Colon (tissue), 2 donors: ENCODE measurements at regions not wholly inside any gene's neighbourhood (a gene's known extent, or its start where the extent isn't known, plus 50 kb on each side); places are given as distances from the start of the nearest gene placed in this dataset.
A peak's percentile ranks its signal among the peaks of the same experiment; 100 is the strongest.
"Not testable (repeated sequence)": the region's sequence is repeated elsewhere in the genome, so short reads cannot be mapped to it uniquely, and the experiment has no call there.

Experiments used
- FAIRE-seq: peaks from 2 replicates; lab custom pipeline; 2012; peaks lifted over from hg19 to GRCh38; lab: Jason Lieb, UNC
- donor health status: control.
- donor health status: control.

DNA sequence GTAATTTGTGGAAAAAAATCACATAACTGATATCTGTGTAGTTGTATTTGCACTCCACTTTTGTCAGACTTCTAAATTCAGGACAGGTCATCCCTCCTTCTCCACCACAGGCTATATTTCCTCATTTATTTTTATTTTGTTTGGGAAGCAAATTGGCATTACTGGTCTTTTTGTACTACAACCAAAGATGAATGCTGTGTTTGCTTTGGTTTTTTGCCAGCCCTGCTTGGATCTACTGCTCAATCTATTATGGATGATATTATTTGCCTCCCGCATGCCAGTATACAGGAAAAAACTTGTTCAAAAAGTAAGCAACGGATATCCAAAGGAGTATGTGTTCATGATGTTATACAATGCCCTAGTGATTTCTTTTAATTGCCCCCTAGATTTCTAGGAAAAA lies 948.8 kb downstream of the TRHDE start:
- FAIRE-seq = no peak

DNA sequence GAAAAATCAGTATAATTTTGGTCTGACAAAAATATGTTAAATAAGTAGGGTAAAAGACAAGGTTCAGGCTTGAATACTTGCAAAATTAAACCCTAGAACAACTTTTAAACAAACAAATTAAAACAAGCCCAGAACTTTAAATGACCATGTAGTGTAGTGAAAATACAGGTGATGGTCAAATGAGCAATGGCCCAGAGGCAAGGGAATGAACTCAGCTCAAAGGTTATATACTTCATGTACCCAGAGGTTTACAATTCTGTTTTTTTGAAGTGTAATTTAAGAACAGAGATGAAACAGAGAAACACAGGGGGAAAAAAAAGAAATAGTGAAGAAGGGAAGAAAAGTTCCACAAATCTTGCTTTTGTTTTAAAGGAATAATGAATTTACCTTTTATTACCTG lies 949.2 kb downstream of the TRHDE start:
- no peak for FAIRE-seq

DNA sequence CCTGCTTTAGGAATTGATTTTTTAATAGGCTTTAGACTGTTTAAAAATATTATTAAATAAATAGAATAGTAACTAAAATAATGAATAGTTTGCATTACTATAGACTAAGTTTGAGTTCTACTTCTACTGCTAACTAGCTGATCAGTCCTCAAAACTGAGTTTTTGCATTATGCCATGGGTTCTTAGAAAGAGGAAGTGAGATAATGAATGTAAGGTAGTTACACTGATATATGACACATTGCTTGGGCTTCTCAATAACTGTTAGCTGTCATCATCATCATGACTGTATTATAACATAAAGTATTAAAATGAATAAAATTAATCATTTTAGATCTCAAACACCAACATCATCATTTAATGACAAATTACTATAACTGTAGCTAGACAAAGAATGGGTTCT lies 949.7 kb downstream of the TRHDE start:
- FAIRE-seq = no peak

DNA sequence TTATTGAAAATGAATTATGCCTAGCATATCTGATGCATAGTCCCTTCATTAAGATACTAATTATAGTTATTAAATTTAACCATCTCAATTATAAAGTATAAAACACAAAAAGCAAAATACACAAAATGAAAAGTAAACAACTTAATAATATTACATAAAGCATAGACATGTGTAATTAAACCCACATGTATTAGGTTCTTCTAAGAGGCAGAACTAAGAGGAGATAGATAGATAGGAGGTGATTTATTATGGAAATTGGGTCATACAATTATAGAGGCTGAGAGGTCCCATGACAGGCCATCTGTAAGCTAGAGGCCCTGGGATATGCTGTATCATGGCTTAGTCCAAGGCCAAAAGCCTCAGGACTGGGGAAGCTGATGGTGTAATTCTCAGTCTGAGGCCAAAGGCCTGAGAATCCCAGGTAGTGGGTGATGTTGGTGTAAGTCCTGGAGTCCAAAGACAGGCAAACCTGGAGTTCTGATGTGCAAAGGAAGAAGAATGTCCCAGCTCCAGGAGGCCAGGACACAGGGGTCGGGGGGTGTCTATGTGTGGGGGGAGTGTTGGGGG lies 953.3 kb downstream of the TRHDE start:
- no peak for FAIRE-seq

DNA sequence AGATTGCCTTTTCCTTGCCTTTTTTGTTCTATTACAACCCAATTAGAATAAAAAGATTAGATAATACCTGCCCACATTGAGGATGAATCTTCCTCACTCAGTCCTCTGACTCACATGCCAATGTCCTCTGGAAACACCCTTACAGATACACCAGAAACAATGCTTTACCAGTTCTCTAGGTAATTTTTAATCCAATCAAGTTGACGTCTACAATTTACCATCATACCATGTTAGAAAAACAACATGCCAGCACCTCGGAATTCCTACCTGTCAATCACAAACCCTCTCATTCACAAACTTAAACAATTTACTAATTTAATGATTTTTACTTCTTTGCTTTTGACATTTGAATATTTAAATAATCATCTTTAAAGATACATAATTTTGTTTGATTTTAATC lies 953.8 kb downstream of the TRHDE start:
- FAIRE-seq = peak; percentile 36

DNA sequence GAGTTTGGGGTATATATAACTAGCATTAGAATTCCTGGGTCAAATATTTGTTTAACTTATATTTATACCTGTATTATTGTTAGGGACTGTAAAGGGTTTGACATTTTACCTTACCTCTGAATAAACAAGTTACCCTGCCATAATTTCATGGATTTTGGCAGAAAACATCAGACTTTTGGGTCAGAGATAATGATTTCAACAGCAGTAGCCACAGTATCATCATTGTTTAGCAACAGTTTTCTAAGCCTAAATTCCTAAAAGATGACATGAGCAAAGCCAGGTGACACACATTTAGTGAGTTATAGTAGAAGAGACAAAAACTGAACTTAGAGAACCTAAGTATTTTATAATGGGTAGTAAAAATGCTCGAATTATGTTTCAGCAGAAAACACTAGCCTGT lies 954.4 kb downstream of the TRHDE start:
- FAIRE-seq = no peak

DNA sequence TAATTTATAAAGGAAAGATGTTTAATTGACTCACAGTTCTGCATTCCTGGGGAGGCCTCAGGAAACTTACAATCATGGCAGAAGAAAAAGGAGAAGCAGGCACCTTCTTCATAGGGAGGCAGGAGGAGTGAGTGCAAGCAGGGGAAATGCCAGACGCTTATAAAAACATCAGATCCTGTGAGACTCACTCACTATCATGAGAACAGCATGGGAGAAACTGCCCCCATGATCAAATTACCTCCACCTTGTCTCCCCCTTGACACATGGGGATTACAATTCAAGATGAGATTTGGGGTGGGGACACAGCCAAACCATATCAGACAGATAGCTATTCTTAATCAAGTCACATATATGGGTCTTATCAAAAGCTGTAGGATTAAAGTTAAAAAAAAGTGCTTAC lies 956.7 kb downstream of the TRHDE start:
- not testable (repeated sequence) for FAIRE-seq

DNA sequence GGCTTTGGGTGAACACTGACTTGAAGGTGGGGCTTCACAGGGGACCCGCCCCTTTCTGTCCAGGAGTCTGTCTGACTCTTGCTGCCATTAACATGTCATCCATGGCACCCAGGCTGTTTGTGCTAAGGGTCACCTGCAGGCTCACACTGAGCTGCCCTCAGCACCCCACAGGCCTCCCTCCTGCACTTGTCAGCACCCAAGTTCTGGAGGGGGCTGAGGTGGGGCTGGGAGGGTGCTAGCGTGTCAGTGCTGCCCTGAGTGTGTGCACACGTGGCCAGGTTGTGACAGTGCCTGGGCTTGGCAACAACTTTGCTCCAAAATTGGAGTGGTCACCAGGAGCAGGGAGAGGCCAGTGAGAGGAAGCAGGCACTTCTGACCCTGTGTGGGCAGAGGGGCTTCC lies 963.2 kb downstream of the TRHDE start:
- no peak for FAIRE-seq

DNA sequence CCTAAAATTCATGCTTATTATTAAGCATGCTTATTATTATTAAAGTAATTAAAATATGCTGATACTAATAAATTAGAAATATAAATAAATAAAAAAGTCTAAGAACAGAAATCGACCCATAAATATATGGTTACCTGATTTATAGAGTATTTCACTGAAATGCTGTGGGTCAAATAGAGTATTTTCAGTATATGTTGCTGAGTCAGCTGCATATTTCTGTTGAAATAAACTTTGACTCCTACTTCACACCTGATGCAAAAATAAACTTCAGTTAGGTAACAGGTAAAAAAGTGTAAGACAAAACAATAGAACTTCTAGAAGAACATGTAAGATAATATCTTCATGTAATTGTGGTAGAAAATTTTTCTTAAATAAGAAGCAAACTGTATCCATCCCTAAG lies 967.9 kb downstream of the TRHDE start:
- FAIRE-seq = no peak

DNA sequence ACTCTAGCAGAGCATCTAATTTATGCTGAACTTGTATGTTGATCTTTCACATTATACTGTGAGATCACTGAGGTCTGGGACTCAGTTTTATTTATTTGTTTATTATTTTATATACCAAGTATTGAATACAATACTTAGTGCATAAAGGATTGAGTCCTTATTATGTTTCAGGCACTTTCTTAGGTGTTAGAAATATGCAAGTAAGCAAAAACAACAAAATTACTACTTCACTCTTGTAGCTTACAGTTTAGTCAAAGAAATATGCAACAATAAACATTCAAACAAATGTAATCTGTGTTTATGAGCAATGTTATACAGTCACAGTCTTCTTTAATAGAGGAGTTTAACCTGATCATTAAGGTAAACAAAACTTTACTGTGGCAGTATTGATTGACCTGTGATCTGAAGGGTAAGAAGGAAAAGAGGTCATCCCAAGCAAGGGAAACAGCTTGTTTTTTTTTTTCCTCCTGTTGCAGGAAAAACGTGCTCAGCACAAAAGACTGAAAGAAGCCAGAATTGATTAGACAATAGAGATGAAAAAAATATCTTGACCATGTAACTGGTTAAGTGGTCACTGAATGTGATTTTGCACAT lies 990.7 kb downstream of the TRHDE start:
- FAIRE-seq = no peak

DNA sequence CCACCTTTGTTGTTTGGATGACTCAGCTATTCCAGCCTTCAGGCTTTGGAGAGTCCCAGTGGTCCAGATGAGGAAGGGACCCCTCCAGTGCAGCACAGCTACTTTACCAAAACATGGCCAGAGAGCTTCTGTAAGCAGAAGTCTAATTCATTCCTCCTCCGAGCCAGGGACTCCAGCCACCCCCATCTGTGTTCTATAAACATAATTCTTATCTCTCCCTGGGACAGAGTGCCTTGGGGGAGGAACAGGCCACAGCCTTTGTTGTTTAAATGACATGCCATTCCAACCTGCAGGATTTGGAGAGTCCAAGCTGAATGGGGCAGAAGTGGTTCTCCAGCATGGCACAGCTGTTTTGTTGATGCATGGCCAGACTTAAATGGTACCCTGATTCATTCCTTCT lies 994.0 kb downstream of the TRHDE start:
- FAIRE-seq = no peak

DNA sequence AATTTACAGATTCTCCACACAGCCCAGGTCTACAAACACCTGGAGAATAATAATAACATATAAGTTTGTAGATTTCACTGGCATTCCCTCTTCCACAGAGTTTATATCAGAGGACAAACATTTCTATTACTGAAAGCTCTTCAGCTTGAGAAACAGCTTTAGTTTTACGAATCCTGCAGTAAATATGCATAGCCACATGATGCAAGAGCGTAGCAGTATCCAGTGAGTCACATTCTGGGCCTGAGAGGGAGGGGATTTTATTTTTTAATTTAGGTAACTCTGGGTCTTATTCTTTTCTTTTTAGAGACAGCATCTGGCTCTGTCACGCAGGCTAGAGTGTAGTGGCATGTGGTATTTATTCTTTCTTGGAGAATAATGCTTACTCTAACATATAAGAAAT lies 1002.8 kb downstream of the TRHDE start:
- FAIRE-seq = no peak

DNA sequence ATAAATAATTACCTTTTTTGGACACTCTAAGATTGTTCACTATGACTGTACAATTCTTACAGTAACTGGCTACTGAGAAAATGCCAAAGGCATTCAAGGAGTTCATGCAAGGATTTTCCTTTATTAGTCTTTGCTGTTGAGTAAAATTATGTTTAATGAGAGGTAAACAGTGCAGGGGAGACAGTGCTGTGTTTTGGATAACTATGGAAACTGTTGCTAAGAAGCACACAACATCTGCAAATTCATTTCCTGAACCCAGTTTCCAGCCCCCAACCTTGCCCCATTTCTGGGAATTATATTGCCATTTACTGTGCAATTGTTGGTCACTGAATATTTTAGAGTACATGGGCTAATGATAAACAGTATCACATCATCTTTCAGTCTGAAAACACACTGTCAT lies 1005.8 kb downstream of the TRHDE start:
- no peak for FAIRE-seq

DNA sequence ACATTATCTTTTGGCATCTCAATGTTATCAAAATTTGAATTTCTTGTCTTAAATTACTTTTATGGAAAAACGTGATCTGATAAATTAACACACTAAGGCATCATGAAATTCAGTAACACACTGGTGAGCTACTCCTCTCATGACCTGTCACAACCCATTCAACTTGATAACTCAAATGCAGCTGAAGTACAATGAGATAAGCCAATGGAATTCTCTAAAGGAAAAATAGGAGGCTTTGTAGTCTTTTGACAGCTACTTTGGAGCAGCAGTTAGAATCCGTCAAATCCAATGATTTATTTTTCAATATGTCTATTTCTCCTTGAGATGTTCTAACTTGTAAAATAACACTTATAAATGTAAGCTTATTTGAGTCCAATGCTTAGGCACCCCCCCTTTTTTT lies 1029.4 kb downstream of the TRHDE start:
- FAIRE-seq = no peak

DNA sequence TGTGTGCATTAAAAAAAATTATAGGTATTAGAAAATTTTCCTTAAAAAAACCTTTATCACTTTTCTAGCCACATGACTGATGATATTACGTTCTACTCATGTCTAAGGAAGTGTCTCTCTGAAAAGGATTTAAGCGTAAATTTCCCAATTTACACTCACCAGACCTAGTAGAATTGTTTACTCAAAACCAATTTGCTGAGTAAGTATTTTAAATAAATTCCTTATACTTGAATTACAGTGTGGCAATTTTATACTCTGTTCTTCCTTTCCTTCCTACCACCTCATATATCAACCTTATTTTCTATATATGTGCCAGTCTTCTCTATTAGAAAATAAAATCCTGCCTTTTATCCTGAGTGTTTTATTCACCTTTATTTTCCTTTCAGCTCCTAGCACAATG lies 1035.1 kb downstream of the TRHDE start:
- FAIRE-seq = no peak

DNA sequence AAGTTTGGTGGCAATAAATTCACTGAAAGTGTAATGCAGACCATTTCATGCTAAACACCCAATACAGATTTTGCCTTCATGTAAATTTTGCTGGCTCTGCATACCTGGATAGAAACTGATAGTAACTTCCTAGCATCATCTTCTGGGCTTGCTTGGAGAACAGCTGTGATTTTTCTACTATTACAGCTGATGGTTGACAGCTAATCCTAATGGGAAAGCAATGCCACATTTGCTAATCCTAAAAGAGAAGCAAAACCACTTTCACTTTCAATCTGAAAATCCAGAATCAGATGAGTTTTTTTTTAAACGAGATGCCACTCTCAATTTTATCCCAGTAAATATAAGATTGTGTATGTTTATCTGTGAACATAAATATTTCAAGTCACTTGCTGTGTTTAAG lies 1035.9 kb downstream of the TRHDE start:
- no peak for FAIRE-seq

DNA sequence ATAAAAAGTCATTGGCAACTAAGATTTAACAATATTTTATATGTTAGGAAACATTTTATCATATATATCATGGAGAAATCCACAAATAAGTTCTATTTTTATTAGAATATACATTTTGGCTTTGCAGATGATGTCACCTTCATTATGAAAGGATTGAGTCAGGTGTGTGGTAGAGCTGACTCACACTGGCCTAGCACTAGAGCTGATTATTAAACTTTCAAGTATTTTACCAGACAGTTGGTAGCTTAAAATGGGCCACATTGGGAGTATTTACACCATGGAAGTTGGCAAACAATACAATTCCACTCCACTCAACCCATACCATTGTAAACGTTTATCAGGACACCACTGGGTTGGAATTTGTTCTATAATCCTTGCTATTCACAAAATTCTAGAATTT lies 1036.6 kb downstream of the TRHDE start:
- FAIRE-seq = no peak

DNA sequence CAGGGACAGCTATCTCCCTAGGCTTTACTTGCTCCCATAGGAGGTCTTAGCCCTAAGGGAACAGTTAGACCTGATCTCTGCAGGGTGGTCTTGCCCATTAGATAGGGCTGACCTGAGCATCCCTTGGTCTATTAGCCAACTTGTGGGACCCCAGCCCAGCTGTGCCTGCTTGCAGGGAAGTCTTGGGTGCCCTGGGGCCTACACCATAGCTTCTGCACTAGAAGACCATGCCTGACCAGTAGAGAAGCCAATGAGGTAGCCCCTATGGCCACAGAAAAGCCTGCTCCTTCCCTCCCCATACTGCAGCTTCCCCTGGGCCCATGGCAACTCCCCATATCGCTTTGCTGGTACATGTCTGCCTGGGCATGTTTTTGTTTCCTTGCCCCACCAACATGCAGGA lies 1049.1 kb downstream of the TRHDE start:
- no peak for FAIRE-seq

DNA sequence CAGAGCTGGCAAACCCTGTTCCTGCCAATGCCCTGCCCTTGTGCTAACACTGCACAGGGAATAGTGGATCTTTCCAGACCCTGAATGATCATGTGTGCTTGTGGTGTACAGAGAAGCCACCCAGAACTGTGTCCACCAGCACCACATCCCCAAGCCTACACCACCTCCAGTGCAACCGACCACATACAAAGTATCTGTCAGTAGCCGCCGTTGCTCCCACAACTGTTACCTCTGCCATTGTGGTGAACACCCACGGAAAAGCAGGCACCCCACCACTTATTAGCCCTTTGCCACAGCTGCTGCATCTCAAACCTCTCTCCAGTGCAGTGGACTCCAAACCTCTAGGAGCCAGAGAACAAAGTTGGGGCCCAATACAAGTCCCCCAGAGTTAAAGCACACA lies 1049.6 kb downstream of the TRHDE start:
- no peak for FAIRE-seq

DNA sequence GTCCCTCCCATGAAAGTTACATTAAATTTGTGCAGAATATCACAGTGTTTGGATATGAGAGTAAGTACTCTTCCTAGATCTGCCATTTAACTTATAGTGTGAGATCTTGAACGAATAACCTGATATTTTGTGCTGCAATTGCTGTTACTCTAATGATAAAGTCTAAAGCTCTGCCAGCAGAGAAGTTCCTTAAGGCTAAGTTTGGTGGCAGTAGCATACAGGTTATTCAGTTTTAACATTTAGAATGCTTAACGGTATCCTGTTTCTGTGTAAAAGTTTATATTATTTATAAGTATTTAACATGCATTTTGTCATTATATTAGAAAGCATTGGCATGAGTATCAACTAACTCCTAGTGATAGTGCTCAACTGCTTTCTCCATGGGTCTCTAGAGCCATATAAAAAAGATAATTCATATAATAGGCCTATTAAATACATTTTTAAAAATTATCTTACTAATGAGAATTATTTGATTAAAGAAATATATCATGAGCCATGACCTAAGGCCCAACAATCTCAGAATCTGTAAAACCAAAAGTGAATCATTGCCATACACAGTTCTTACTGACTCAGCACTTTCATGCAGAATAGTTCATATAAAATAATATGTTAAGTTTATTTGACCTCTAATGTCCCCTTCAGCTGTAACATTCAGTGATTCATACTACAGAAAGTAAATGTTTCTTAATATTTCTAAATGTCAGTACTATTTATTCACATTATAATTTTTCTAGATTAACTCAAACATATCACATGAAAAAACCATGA lies 1058.6 kb downstream of the TRHDE start:
- no peak for FAIRE-seq

DNA sequence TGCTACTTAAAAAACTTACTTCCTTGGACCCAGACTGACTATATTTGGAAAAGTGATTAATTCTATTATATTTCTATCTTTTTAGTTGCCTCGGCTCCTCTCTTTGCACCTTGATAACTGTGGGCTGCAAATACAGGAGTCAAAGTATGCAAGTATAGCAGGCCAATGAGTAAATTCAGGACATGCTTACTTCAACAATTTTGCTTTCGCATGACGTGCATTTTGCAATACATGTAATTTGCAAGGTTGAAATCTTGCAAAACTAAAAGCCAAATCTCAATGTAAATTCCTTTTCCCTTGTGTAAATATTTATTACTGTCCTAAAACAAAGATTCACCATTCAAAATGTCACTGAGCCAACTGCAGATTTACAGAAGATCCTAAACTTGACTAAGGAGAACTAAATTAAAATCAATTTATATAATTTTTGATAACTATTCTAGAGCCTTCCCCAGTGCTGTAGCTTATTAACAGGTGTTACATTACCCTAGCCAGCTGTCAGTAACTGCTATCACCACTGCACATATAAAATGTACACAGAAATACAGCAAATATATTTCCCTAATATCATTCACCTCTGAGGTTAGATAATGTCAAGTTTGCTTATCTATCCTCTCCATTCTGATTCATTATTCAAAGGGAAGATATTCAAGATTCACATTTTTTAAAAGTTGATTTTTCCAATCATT lies 1069.5 kb downstream of the TRHDE start:
- no peak for FAIRE-seq

DNA sequence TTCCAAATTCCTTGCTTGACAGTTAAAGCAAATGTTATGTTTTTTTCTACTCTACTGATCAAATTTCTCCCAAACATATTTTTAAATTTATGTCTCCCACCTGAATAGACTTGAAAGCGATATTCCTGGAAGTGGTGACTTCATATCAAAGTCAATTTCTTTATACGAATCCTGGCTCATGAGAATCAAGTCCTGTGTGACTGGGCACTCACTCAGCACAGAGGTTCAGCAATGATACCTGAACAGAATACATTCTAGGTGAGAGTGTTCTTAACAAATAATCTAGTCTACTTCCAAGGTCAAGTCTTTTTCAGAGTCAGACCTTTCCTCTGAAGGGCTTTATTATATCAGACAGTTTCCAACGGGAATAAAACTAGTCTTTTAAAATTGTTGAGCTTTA lies 1070.6 kb downstream of the TRHDE start:
- FAIRE-seq = no peak

DNA sequence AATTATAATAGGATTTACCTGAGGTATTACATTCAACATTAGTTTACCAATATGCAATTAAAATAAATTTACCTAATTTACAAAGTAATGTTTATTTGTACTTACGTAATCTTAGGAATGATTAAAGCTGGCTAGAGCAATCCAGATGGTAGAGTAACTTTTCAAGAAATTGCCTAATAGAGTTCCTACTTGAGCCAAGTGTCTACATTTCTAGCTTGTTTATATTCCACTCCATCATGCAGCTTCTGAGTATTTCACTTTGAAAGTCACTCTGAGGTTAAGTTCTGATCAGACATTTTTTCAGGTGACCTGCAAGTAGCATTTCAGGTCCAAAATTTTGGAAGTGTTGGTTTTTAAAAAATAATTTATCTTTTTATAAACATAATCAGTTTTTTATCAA lies 1080.7 kb downstream of the TRHDE start:
- FAIRE-seq = no peak
